NCI-H2227 (cell line): ENCODE measurements at regions not wholly inside any gene's neighbourhood (a gene's known extent, or its start where the extent isn't known, plus 50 kb on each side); places are given as distances from the start of the nearest gene placed in this dataset.
"Not testable (repeated sequence)": the region's sequence is repeated elsewhere in the genome, so short reads cannot be mapped to it uniquely, and the experiment has no call there.

ENCODE experiments used
- DNase-seq: peaks from one replicate; lab custom pipeline; 2025; ENCODE audit not compliant: unreplicated experiment; lab: John Stamatoyannopoulos, UW

DNA sequence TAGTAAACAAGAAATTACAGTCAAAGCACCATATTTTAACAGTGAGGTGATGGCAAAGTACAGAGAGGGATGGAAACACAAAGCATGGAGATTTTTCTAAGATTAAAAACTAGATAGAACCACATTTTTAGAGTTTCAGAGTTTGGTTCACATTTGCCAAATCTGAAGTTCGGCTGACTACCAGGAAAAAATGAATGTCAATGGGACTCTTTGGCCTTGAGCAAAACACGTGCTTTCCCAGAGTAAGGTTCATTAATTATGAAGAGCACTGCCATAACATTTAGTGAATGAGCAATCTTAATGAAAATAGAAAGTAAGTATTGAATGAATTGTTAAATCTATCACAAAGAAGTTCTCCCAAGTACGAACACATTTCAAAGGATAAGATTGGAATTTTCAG lies 571.2 kb upstream of the VRK2 start:
- DNase-seq: no peak

DNA sequence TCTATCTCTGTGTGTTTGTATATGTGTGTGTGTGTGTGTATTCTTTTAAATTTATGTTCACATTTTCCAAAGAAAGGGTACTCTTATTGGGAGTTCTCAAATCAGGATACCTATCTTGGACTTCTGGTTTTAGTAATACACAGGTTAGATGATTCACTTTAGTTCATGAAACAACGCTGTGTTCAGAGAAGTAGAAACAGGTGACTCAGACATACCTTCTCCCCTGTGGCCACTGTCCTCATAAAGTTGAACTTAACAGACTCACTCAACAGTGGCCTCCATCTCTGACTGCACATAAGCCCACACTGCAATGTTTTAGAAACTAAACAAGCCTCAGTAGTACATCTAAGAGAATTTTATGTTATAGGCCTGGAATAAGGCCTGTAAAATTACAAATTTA lies 566.6 kb upstream of the VRK2 start:
- DNase-seq: no peak

DNA sequence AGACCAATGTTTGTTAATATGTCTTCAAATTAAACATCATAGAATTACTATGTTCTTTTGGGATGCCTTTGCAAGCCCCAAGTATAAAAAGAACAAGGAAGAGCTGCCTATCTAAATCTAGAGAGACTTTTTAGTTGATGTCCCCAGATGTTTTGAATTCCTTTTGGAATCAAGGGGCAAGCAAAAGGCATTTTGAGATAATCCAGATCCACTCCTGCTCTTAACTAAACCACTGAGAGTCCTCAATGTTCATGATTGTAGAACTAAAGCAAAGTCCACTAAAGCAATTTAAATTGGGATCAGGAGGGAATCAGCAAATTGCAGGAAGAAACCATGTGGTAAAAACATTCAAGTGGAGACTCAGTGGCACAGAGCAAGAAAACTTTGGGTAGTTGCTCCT lies 558.5 kb upstream of the VRK2 start:
- no peak for DNase-seq

DNA sequence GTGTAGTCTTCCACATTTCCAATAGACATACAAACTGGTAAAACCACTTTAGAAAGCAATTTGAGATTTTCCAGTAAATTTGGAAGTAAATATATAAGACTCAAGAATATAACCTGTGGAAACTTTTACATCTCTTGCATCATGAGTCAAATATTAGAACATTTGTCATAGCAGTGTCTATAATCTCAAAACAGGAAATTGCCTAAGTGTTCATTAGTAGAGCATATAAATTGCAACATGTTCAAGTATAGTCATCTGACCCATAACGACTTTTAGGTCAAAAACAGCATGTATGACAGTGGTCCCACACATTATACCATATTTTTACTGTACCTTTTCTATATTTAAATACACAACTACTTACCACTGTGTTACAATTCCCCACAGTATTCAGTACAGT lies 555.9 kb upstream of the VRK2 start:
- DNase-seq: no peak

DNA sequence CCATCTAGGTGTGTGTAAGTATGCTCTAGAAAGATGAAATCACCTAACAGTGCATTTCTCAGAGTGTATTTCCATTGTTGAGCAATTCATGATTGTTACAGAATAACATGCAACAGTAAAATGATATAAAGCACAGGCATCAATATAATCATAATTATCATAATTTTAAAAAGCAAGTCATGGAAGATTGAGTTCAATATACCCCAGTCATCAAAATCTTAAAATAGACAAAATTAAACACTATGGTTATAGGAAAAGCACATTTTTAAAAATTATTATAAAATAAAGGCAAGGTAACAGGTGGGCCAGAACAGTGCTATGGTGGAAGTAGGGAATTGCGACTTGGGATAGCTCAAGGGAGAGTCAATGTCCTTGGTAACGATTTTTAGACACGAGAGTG lies 555.4 kb upstream of the VRK2 start:
- DNase-seq: no peak

DNA sequence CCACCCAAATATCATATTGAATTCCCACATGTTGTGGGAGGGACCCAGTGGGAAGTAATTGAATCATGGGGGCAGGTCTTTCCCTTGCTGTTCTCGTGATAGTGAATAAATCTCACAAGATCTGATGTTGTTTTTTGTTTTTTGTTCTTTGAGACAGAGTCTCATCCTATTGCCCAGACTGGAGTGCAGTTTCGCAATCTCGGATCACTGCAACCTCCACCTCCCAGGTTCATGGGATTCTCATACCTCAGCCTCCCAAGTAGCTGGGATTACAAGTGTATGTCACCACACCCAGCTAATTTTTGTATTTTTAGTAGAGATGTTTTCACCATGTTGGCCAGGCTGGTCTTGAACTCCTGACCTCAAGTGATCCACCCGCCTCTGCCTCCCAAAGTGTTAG lies 552.6 kb upstream of the VRK2 start:
- DNase-seq: not testable (repeated sequence)

DNA sequence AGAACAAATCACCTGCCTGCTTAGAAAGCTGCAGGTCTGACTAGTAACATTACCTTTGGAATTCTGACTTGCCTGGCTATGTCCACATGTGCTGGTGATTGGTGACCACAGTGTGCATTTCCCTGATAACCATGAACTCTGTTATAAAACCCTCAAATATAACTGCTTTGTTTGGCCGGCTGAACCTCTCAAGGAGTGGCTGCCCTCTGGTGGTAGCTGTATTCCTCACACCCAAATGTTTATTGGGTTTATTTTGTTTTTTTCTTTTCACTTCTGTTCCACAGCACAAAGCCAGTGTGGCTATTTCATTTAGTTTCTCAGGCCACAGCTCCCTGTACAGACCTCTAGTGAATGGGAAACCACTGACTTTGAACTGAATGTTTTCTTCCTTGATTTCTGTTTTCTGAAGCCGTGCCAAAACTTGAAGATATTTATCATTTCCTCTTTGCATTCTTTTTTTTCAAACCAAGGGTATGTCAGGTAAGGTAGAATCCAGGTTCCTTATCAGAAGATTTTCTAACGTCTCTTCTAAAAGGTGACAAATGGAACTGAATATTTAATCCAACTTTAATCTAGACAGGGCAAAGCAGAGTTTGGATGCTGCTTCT lies 549.0 kb upstream of the VRK2 start:
- DNase-seq: peak; percentile 47

DNA sequence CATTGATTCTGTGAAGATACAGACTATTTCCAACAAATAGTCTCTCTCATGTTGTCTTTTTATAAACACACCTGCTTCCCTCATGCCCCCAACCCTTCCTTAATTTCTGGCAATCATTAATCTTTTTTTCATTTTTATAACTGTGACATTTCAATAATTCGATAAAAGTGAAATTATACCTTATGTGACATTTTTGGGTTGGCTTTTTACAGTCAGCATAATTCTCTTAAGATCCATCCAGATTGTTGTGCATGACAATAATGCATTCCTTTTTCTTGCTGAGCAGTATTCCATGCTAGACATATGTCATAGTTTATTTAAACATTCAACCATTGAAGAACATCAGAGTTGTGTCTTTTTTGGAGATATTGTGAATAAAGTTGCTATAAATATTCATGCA lies 541.8 kb upstream of the VRK2 start:
- DNase-seq: no peak

DNA sequence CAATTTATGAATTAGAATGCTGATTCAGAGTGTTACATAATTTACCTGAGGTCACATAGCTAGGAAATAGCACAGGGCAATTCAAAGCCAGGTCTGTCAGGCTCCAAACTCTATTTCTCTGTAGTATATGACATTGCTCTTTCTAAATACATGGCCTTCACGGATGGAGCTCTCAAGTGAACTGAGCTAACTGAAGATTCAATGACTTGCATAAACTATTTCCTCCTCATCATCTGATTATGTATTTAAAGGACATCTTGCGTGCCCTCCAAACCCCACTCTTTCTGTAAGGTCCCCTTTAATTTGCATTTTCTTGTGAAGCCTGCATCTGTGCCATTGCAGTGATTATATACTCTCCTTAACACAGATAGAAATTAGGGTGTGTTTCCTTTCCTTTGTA lies 537.4 kb upstream of the VRK2 start:
- no peak for DNase-seq

DNA sequence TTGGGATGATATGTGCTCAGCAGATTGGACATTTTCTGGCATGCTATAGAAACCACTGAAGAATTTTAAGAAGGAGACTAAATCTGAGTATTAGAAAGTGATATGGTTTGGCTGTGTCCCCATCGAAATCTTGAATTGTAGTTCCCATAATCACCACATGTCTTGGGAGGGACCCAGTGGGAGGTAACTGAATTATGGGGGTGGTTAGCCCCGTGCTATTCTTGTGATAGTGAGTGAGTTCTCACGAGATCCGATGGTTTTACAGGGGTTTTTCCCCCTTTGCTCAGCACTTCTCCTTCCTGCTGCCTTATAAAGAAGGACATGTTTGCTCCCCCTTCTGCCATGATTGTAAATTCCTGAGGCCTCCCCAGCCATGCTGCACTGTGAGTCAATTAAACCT lies 535.9 kb upstream of the VRK2 start:
- DNase-seq: no peak

DNA sequence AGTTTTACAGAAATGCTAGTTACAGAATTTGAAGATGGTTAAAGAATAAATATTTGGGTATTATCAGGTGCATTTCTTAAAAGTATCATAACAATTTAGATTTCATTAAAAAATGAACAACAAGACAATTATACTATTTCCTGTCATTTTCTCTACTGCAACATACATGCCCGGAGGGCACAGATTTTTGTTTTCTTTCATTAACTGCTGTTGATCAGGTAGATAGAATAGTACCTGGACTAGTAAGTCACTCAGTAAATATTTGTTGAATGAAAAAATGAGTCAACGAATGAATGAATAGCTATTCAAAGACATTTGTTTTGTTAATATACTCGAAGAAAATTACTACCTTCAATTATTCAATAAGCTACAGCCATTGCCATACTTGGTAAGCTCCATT lies 531.2 kb upstream of the VRK2 start:
- no peak for DNase-seq

DNA sequence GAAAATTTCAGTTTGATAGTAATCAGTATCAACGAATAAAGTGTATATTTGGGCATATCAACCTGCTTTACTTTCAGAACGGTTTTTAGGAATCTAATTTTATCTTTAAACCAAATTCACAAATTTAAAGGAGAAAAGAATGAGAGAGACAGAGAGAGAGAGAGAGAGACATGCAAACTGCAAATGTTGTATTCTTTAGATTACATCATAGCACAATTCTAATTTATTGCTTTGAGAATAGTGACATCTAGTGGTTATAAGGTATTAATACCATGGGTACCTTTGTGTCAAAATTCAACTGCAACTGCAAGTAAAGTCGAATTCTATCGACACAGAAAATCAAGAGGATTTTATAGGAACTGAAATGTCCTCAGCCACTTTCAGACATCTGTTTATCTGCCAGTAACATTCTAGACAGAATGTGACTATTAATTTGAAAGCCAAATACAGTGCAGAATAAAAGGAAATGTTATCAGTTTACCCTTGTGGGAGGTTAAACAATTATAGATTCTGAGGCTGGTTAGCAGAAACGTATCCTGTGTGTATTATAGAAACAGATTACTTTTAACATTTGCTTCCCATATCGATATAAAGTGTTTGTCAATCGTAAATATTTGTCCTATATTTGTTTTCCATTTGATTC lies 529.8 kb upstream of the VRK2 start:
- peak; percentile 64 for DNase-seq

DNA sequence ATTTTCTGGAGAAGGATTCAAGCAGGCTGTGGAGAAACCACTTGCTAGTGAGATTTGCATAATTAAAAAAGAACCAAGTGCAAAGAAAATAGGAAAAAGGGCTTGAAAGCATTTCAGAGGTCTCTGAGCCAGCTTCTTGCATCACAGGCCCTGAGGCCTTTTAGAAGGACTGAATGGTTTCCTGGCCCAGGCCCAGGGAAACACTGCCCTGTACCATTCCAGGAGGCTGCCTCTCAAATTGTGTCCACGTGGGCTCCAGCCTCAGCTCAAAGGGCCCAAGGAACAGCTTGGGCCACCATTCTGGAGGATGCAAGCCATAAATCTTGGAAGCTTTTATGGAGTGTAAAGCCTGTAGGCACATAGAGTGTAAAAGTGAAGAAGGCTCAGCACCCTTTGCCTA lies 523.3 kb upstream of the VRK2 start:
- DNase-seq: no peak

DNA sequence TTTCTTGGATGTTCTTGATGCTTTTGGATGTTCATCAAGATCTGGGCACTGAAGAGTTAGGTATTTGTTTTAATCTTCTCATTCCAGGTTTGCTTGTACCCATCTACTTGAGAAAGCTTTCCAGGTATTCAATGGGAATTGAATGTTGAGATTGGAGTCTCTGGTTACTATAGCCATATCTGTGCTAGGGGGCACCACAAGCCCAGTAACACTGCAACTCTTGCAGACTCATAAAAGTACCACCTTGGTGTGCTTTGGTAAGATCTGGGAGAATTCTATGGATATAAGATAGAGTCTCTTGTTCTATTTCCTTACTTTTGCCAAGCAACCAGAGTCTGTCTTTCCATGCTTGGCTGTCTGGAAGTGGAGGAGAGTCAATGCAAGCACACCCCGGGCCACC lies 518.9 kb upstream of the VRK2 start:
- DNase-seq: no peak

DNA sequence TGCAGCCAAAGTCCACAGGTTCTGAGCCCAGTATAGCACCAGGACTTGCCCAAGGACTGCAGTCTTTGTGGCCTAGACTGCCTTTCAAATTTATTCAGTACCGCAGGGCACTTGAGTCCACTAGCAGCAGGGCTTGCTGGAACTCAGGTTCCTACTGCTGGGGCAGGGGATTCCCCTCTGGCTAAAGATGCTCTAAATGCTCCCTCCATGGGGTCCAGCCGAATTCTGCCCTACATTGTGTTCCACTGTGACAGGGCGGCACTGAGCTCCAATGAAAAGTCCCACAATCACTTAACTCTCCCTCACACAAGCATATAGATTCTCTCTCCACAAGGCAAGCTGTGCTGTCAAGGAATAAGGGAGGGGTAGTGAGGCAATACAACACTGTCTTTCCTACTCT lies 518.1 kb upstream of the VRK2 start:
- DNase-seq: no peak

DNA sequence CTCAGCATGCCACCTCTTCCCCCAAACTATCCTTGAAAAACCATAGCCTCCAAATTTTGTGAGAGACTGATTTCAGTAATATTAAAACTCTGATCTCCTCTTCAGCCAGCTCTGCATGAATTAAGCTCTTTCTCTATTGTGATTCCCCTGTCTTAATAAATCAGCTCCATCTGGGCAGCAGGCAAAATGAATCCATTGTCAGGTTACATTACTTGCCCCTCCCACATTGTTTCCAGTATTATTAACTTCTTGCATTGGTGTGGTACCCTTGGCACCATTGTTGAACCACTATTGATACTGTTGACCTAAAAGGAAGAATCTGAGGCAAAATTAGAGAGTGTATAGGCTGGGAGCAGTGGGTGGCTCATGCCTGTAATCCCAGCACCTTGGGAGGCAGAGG lies 512.2 kb upstream of the VRK2 start:
- DNase-seq: no peak

DNA sequence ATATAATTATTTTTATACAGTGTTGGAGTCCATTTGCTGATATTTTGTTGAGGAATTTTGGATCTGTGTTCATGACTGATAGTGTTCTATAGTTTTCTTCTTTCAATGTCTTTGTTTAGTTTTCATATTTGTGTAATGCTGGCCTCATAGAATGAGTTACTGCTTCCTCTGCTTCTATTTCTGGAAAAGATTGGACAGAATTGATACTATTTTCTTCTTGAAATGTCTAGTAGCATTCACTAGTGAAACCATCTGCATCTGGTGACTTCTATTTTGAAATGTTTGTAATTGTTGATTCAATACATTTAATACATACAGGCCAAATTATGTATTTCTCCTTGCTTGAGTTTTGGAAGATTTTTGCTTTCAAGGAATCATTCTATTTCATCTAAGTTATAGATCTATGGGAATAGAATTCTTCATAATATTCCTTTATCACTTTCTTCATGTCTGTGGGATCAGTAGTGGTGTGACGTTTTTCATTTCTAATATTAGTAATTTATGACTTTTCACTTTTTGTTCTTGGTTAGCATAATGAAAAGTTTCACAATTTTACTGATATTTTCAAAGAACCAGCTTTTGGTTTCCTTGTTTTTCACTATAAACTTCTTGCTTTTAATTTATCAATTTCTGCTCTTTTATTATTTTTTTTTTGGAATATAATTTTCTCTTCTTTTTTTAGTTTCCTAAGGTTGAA lies 509.9 kb upstream of the VRK2 start:
- no peak for DNase-seq

DNA sequence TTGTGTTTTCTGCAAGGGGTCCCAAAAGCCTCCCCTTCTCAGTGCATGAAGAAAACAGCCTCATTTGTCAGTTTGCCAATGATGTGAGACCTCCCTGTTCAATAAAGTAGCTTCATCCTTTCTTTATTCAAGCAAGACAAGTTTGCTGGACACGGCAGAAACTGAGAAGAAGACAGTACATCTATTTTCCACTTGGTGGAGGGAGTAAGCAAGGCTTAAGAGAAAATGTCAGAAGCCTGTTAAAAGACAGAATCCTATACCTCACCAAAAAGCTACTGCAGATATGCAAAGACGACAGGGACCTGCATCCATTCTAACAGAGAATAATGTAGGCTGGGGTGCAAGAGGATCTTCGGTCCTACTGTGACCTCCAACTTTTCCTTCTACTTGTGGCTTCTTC lies 506.8 kb upstream of the VRK2 start:
- DNase-seq: no peak

DNA sequence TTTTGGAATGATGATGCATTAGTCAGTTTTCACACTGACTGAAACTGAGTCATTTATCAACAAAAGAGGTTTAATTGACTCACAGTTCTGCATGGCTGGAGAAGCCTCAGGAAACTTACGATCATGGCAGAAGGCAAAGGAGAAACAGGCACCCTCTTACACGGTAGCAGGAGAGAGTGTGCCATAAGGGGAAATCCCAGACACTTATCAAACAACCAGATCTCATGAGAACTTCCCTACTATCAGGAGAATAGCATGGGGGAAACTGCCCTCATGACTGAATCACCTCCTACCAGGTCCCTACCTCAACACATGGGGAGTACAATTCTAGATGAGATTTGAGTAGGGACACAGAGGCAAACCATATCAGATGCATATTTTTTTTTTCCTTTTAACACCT lies 504.5 kb upstream of the VRK2 start:
- DNase-seq: no peak

DNA sequence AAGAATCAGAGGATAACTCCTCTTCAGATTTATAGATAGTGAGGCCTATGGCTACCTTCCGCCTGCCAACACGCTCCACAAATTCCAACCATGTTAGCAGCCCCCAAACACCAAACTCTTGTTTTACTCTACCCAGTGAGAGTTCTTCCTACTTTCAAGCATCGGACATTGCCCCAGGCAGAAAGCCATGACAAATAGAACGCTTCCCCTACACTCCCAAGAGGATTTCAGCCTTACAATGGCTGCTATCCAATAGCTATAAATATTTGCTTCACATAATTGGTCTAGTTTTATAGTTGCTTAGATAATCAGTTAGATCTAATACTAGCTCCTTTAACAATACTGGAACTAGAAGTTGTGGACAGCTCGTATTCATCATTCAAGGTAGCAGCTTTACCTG lies 503.4 kb upstream of the VRK2 start:
- no peak for DNase-seq

DNA sequence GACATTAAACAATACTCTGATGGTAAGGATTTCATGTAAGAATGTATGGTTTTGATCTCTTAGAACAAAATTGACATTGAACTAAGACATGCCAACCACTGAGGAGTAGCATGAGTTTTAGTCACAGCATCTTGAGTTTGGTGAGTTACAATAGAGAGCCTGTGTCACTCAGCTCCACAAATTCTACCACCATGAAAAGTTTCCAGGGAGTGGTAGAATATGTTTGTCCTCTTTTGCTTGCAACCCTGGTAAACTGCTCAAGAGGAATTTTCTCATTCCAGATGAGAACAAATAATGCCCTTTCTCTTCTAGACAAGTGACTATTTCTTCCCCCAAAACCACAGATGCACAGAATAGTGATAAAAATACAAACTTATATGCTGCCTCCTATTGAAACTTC lies 502.0 kb upstream of the VRK2 start:
- no peak for DNase-seq

DNA sequence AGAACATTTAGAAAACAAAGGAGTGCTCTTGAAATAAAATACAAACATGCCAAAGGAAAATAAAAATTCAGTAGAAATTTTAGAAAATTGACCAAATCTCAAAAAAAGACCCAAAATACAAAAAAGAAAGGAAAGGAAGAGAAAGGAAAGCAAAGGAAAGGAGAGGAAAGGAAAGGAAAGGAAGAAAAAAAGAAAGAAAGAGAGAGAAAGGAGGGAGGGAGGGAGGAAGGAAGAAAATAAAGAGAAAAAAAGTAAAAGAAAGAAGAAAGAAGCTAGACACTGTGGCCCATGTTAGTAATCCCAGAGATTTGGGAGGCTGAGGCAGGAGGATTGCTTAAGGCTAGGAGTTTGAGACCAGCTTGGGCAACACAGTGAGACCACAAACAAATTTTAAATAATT lies 500.1 kb upstream of the VRK2 start:
- DNase-seq: no peak

DNA sequence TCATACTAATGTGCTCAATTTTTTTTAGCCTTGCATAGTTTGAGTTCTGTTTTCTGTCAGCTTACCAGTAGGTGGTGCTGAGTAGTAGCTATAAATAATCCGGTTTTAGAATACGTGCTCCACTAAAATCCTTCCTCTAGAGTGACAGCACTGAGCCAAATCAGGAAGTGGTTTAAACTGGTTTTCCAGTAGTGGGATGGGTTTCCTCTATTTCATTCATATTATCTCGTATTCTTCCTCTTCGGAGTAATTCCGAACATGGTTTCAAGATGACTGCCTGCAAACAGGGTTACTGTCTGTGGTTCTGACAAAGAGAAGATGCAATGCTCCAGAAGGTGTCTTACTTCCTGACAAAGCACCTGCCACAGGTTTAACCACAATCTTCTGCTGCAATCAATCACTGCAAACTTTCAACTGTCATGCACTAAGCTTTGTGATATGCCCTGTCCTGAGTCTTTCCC lies 496.9 kb upstream of the VRK2 start:
- DNase-seq: peak; percentile 38
